Central memory CD8-positive, alpha-beta T cell (primary cell): ENCODE measurements at regions not wholly inside any gene's neighbourhood (a gene's known extent, or its start where the extent isn't known, plus 50 kb on each side); places are given as distances from the start of the nearest gene placed in this dataset.
"Not testable (repeated sequence)": the region's sequence is repeated elsewhere in the genome, so short reads cannot be mapped to it uniquely, and the experiment has no call there.

Source experiments
- ATAC-seq: fragments of 150-1000 bp; cut with Tn5 transposase; replicated peaks from 2 replicates; pipeline ENCODE4 v1.10.0; 2022; ENCODE audit warnings: mild to moderate bottlenecking, moderate FRiP score, moderate number of reproducible peaks; ENCODE audit not compliant: poor library complexity, severe bottlenecking; ENCODE audit errors: extremely low read depth
- DNase-seq, 2 donors: peaks; one replicate each; pipeline ENCODE4 v3.0.0; 2021; ENCODE audit warnings: low spot score in 2 of 2
- H3K27ac Mint-ChIP-seq: one replicate; pipeline ENCODE4 v1.8.0; 2022; ENCODE audit warnings: low read depth, mild to moderate bottlenecking, moderate library complexity, mixed read lengths
- H3K27me3 Mint-ChIP-seq: one replicate; pipeline ENCODE4 v1.8.0; 2022; ENCODE audit warnings: mixed read lengths
- H3K36me3 Mint-ChIP-seq: one replicate; pipeline ENCODE4 v1.8.0; 2022; ENCODE audit warnings: mild to moderate bottlenecking, moderate library complexity, mixed read lengths; ENCODE audit not compliant: insufficient read depth
- H3K4me1 Mint-ChIP-seq: one replicate; pipeline ENCODE4 v1.8.0; 2022; ENCODE audit warnings: mixed read lengths
- H3K4me3 Mint-ChIP-seq: one replicate; pipeline ENCODE4 v1.8.0; 2022; ENCODE audit warnings: mild to moderate bottlenecking, moderate library complexity, mixed read lengths
- H3K9me3 Mint-ChIP-seq: one replicate; pipeline ENCODE4 v1.8.0; 2022; ENCODE audit warnings: mixed read lengths

GRCh38 chr3:75951941-75952340 lies 166.6 kb upstream of the ZNF717 start:
- DNase-seq, result no peak
- ATAC-seq, result no peak
- Mint-ChIP-seq H3K36me3 (no peaks in the 10 kb centered on the region), H3K27ac (no peak overlapping the region), H3K4me1 (no peaks in the 10 kb centered on the region), H3K9me3 (peaks cover 21% of the 10 kb centered on the region), H3K4me3 (no peak overlapping the region), H3K27me3 (no peaks in the 10 kb centered on the region)

GRCh38 chr3:75960031-75960430 lies 174.7 kb upstream of the ZNF717 start:
- H3K27me3 Mint-ChIP-seq, ATAC-seq, H3K4me1 Mint-ChIP-seq, H3K27ac Mint-ChIP-seq, DNase-seq, H3K4me3 Mint-ChIP-seq, H3K36me3 Mint-ChIP-seq: not testable (repeated sequence)
- peaks cover 12% of the 10 kb centered on the region for H3K9me3 Mint-ChIP-seq

- H3K9me3 Mint-ChIP-seq, result peaks cover 16% of the 10 kb centered on the region
- not testable (repeated sequence) for ATAC-seq, H3K4me3 Mint-ChIP-seq, DNase-seq, H3K4me1 Mint-ChIP-seq, H3K27ac Mint-ChIP-seq, H3K36me3 Mint-ChIP-seq, H3K27me3 Mint-ChIP-seq
These were observed 176.7 kb upstream of the ZNF717 start for GRCh38 chr3:75962054-75962453.

GRCh38 chr3:75967071-75967470 lies 181.7 kb upstream of the ZNF717 start:
- Mint-ChIP-seq H3K27me3 (no peaks in the 10 kb centered on the region), H3K27ac (no peak overlapping the region), H3K36me3 (no peaks in the 10 kb centered on the region), H3K4me3 (no peak overlapping the region), H3K4me1 (no peaks in the 10 kb centered on the region), H3K9me3 (peaks cover 12% of the 10 kb centered on the region)
- ATAC-seq (no peak), DNase-seq (no peak)

DNA sequence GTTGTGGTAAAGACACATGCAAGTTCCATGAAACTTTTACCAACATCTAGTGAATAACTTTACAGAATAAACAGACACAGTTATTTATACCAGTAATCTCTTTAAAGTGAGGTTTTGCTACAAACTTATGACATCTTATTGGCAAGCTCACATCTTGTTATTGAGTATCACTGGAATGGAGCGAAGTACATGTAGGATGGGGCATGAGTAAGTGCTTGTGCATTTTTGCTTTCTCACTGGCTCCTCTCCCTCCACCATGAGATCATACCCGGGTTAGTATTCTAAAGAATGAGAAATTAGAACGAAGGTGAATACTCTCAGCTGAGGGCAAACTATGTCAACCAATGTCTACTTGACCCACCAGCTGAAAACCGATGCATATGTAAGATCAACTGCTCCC lies 193.3 kb upstream of the ZNF717 start:
- no peak for DNase-seq
- Mint-ChIP-seq H3K4me1 (no peaks in the 10 kb centered on the region), H3K27me3 (no peaks in the 10 kb centered on the region)

GRCh38 chr3:75981401-75981800 lies 196.1 kb upstream of the ZNF717 start:
- Mint-ChIP-seq H3K27me3 (no peaks in the 10 kb centered on the region), H3K27ac (no peak overlapping the region), H3K4me1 (no peaks in the 10 kb centered on the region), H3K4me3 (no peak overlapping the region), H3K9me3 (peaks cover 2% of the 10 kb centered on the region), H3K36me3 (no peaks in the 10 kb centered on the region)
- DNase-seq, result no peak
- no peak for ATAC-seq

More for the DNA sequence above, 193.3 kb upstream of the ZNF717 start:
- H3K36me3 Mint-ChIP-seq, result no peaks in the 10 kb centered on the region
- ATAC-seq, result no peak
- H3K27ac Mint-ChIP-seq, result no peak overlapping the region
- H3K9me3 Mint-ChIP-seq, result peaks cover 10% of the 10 kb centered on the region
- no peak overlapping the region for H3K4me3 Mint-ChIP-seq

DNA sequence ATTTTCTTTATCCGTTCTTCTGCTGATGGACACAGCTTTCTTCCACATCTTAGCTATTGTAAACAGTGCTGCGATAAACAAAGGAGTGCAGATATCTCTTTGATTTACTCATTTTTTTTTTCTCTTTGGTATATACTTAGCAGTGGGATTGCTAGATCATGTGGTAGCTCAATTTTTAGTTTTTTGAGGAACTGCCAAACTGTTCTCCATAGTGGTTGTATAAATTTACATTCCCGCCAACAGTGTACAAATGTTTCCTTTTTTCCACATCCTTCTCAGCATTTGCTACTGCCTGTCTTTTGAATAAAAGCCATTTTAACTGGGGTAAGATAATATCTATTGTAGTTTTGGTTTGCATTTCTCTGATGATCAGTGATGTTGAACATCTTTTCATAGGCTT lies 196.8 kb upstream of the ZNF717 start:
- Mint-ChIP-seq H3K4me1 (no peaks in the 10 kb centered on the region), H3K4me3 (no peak overlapping the region), H3K9me3 (peaks cover under 1% of the 10 kb centered on the region), H3K36me3 (no peaks in the 10 kb centered on the region), H3K27me3 (no peaks in the 10 kb centered on the region), H3K27ac (no peak overlapping the region)
- DNase-seq (no peak), ATAC-seq (no peak)

DNA sequence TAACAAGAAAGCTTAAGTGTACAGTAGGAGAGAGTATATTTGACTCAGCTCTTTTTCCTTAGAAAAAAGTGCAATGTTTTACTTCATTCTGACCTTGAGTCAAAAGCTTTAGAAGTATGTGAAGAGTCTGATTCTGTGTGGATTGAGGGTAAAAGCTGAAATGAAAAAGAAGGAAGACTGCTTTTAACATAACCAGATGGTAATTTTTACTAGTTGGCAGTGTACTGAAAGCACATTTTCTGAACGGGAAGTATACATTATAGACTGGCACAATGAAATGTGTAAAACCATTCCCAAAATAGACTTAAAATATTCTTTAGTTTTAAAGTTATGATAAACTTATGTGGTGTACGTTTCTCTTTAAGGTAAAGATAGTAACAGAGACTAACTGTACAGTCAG lies 197.8 kb upstream of the ZNF717 start:
- Mint-ChIP-seq H3K36me3 (no peaks in the 10 kb centered on the region), H3K4me3 (no peak overlapping the region), H3K4me1 (no peaks in the 10 kb centered on the region), H3K9me3 (peaks cover 10% of the 10 kb centered on the region), H3K27ac (no peak overlapping the region), H3K27me3 (no peaks in the 10 kb centered on the region)
- DNase-seq (no peak), ATAC-seq (no peak)

- ATAC-seq (no peak), DNase-seq (no peak)
- H3K27ac Mint-ChIP-seq, result no peak overlapping the region
- H3K9me3 Mint-ChIP-seq, result peaks cover 16% of the 10 kb centered on the region
- no peaks in the 10 kb centered on the region for H3K4me1 Mint-ChIP-seq
- no peaks in the 10 kb centered on the region for H3K27me3 Mint-ChIP-seq
- no peak overlapping the region for H3K4me3 Mint-ChIP-seq
- H3K36me3 Mint-ChIP-seq, result no peaks in the 10 kb centered on the region
These were observed 198.4 kb upstream of the ZNF717 start for GRCh38 chr3:75983609-75984290.

DNA sequence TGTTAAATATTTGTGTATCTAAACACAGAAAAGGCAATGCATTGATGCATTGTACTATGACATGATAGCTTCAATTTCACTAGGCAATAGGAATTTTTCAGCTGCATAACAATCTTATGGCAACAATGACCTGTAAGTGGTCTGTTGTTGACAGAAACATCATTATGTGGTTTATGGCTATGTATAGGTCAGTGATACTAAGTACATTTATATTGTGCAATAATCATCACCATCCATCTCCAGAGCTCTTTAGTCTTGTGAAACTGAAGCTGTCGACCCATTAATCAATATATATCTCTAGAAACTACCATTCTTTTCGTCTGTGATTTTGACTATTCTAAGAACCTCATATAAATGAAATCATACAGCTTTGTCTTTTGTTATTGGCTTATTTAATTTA lies 200.1 kb upstream of the ZNF717 start:
- no peak for ATAC-seq
- no peaks in the 10 kb centered on the region for H3K4me1 Mint-ChIP-seq
- no peaks in the 10 kb centered on the region for H3K27me3 Mint-ChIP-seq
- H3K36me3 Mint-ChIP-seq, result no peaks in the 10 kb centered on the region
- DNase-seq, result no peak
- peaks cover 16% of the 10 kb centered on the region for H3K9me3 Mint-ChIP-seq
- H3K4me3 Mint-ChIP-seq, result no peak overlapping the region
- no peak overlapping the region for H3K27ac Mint-ChIP-seq

DNA sequence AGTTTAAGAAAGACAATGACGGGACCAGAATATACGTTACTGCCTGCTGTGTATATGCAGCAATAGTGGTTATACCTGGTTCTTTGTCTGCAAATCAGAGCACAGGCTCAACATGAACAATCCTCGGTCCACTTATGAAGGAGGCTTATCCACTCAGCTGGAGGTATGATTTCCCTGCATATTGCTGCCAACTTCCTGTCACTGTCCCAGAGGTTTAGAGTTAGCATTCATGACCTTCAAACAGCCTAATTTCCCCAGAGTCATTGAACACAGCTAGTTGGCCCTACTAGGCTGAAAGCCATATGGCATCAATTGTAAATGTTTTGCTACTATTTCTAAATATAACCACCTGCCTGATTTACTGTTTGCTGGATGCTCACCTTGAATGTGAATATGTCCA lies 224.9 kb upstream of the ZNF717 start:
- Mint-ChIP-seq H3K27me3 (no peaks in the 10 kb centered on the region), H3K36me3 (no peaks in the 10 kb centered on the region), H3K27ac (no peak overlapping the region), H3K4me1 (no peaks in the 10 kb centered on the region), H3K4me3 (no peak overlapping the region), H3K9me3 (peaks cover 12% of the 10 kb centered on the region)
- DNase-seq, result no peak
- ATAC-seq, result no peak

DNA sequence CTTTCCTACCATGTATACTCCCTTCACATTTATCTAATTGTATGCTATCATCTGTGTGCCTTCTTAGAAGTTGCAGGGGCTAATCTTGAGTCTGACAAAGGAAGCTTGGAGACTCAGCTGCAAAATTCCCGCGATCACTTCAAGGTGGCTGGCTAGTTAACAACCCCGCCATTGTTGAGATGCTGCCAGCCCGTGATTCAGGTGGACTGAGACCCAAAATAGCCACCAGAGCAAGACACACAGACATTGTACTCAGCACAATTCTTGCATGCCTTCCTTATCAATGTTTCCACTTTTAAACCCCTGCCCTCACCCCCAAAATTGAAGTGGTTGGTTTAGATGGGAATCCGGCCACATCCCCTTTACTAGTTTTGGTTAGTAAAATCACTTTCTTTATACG lies 225.8 kb upstream of the ZNF717 start:
- DNase-seq (no peak), ATAC-seq (no peak)
- Mint-ChIP-seq H3K27me3 (no peaks in the 10 kb centered on the region), H3K9me3 (peaks cover 12% of the 10 kb centered on the region), H3K36me3 (no peaks in the 10 kb centered on the region), H3K4me3 (no peak overlapping the region), H3K27ac (no peak overlapping the region), H3K4me1 (no peaks in the 10 kb centered on the region)

- Mint-ChIP-seq H3K27me3 (no peaks in the 10 kb centered on the region), H3K36me3 (no peaks in the 10 kb centered on the region), H3K9me3 (peaks cover 22% of the 10 kb centered on the region)
These were observed 230.1 kb upstream of the ZNF717 start for GRCh38 chr3:76015496-76015895.

More at GRCh38 chr3:76015496-76015895, 230.1 kb upstream of the ZNF717 start:
- Mint-ChIP-seq H3K4me1 (no peaks in the 10 kb centered on the region), H3K4me3 (no peak overlapping the region), H3K27ac (no peak overlapping the region)
- no peak for DNase-seq
- ATAC-seq, result no peak
